Fibroblast of the aortic adventitia (primary cell): ENCODE measurements at regions not wholly inside any gene's neighbourhood (a gene's known extent, or its start where the extent isn't known, plus 50 kb on each side); places are given as distances from the start of the nearest gene placed in this dataset.

ENCODE experiments used
- DNase-seq: peaks from one replicate; pipeline ENCODE4 v3.0.0-alpha.2; 2010; ENCODE audit warnings: low read depth
- H3K4me3 ChIP-seq: 2 replicates; pipeline ENCODE4 v1.5.1; 2011; ENCODE audit warnings: low read depth, mild to moderate bottlenecking, control low read depth, low read length, moderate library complexity
- CTCF ChIP-seq: IDR thresholded peaks from 2 replicates; pipeline ENCODE4 v1.5.1; 2011; ENCODE audit warnings: mild to moderate bottlenecking, low read length, control low read depth, inconsistent platforms; ENCODE audit not compliant: insufficient read depth

GRCh38 chr13:58463841-58464240 is 832.3 kb downstream of the PCDH17 start:
- no peak overlapping the region for H3K4me3 ChIP-seq
- TF ChIP-seq CTCF = no peak
- DNase-seq = no peak

GRCh38 chr13:58467176-58467575 is 835.6 kb downstream of the PCDH17 start:
- no peak for DNase-seq
- no peak overlapping the region for H3K4me3 ChIP-seq
- TF ChIP-seq CTCF = no peak

DNA sequence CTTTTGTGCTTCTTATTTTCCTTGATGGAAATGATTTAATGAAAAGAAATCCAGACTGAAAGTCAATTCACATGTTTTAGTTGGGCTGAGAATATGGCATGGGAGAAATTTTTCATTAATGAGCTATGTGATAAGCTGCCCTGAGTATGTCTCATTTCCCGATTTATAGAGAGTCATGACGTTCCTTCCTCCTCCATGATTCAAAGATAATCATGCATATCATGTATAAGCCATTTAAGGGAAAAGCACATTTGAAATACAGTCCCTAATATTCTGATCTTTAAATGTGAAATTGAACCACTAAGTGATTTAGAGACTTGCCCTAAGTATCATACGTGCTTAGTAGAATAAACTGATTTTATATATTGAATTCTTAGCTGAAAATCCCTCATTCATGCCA is 840.9 kb downstream of the PCDH17 start:
- no peak for TF ChIP-seq CTCF
- H3K4me3 ChIP-seq = no peak overlapping the region
- DNase-seq = no peak

- no peak for DNase-seq
- no peak overlapping the region for H3K4me3 ChIP-seq
- no peak for TF ChIP-seq CTCF
Measured at GRCh38 chr13:58474581-58474980, 843.0 kb downstream of the PCDH17 start.

- no peak for DNase-seq
- no peak for TF ChIP-seq CTCF
- H3K4me3 ChIP-seq = no peak overlapping the region
Measured at GRCh38 chr13:58476206-58476918, 844.8 kb downstream of the PCDH17 start.

- no peak for TF ChIP-seq CTCF
- DNase-seq = no peak
- H3K4me3 ChIP-seq = no peak overlapping the region
Measured at GRCh38 chr13:58478858-58479257, 847.3 kb downstream of the PCDH17 start.

- H3K4me3 ChIP-seq = no peak overlapping the region
- TF ChIP-seq CTCF = no peak
- DNase-seq = no peak
Measured at GRCh38 chr13:58480061-58480460, 848.5 kb downstream of the PCDH17 start.
